GM12872 (cell line): ENCODE measurements at regions not wholly inside any gene's neighbourhood (a gene's known extent, or its start where the extent isn't known, plus 50 kb on each side); places are given as distances from the start of the nearest gene placed in this dataset.

Source experiments
- TF ChIP-seq, protein P1 (sequence below): IDR thresholded peaks from 3 replicates; pipeline ENCODE4 v1.5.1; 2011; ENCODE audit warnings: low read depth, mild to moderate bottlenecking, low read length, moderate library complexity; ENCODE audit not compliant: insufficient read depth

DNA sequence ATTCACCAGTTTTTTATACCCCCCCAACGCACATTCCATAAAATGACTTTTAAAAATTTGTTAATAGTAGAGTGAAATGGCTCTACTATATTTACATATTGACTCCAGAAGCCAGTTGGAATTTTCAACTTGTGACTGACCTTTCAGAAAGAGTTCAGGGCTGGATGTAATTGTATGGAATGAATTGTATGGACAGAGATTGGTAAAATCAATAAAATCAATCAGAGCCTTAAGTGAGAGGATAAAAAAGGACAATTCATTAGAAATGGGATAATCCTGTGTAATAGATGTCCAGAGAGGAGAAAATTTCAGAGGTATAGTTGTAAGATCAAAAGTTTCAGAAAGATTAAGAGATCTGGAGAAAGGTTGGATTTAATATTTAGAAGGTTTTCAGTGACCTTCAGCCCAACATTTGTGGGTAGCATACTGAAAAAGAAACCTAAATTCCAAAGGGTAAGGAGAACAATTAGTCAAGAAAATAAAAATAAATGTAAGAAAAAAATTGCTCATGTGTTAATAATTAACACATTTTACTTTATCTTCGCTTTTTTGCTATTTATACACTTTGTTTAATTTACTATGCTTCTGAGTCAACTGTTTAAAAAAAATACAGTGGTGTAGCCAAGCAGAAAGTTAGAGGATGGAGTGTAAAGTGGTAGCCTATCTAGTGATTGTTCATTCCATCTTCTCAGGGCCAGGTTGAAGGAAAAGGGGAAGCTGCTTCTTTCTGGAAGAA is 385.4 kb upstream of the TMEFF2 start:
- TF ChIP-seq, protein P1, sequence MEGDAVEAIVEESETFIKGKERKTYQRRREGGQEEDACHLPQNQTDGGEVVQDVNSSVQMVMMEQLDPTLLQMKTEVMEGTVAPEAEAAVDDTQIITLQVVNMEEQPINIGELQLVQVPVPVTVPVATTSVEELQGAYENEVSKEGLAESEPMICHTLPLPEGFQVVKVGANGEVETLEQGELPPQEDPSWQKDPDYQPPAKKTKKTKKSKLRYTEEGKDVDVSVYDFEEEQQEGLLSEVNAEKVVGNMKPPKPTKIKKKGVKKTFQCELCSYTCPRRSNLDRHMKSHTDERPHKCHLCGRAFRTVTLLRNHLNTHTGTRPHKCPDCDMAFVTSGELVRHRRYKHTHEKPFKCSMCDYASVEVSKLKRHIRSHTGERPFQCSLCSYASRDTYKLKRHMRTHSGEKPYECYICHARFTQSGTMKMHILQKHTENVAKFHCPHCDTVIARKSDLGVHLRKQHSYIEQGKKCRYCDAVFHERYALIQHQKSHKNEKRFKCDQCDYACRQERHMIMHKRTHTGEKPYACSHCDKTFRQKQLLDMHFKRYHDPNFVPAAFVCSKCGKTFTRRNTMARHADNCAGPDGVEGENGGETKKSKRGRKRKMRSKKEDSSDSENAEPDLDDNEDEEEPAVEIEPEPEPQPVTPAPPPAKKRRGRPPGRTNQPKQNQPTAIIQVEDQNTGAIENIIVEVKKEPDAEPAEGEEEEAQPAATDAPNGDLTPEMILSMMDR = no peak

DNA sequence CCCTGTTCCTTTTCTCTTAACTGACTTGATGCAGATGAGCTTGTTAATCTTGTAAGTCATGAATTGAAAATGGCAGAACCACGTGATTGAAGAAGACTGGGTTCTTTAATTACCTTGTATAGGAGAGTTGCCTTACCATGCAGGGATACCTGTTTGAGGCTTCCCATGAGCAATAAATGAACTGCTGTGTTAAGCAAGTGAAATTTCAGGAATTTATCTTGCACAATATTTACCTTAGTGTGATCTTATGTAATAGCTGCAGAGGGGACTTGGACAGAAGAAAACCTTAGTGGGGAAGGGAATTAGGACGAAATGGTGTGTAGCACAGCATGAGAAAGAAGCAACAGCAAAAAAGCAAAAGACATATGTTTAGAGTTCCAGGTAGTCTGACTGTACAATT is 384.0 kb upstream of the TMEFF2 start:
- TF ChIP-seq, protein P1 = no peak

DNA sequence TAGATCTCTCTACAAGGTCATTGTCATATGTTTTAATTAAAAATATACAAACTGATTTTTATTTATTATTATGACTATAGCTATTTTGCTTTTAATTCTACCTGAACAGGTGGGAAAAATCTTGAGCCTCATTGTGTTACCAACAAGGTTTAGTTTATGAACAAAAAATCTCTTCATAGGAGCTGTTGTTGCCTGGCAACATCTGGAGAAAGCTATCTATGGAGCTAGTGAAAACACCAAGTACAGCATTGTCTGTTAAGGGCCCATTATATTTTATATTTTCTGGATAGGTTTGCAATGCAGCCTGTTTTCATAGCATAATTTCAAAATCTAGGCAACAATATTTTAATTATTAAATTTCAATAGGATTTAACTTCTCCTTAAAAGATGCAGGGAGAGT is 383.0 kb upstream of the TMEFF2 start:
- TF ChIP-seq, protein P1 = no peak

DNA sequence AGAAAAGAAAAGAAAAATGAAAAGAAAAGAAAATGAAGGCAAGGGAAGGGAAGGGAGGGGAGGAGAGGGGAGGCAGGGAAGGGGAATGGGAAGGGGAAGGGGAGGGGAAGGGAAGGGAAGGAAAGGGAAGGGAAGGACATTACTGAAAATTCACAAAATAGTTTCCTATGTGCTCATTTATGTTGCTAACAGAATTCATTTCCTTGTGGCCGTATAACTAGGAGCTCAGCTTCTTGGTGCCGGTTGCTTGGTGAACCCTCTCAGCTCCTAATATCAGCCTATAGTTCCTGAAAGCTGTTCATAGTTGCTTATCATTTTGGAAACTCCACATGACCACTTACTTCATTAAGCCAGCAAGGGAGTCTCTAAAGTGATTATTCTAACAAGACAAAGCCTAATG is 379.8 kb upstream of the TMEFF2 start:
- TF ChIP-seq, protein P1 = no peak

DNA sequence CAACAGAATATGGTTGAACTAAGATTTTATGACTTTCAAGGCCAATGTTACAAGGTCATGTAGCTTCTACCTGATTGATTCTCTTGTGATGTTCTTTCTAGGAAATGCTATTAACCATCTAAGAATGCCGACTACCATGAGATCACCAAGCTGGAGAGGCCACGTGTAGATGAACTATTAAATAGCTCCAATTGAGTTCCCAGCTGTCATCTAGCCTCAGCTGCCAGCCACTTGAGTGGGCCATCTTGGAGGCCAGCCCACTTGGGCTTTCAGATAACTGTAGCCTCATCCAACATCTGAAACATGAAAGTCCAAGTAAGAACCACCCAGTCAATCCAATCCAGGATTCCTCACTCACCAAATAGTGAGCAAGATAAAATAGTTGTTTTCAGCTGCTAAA is 376.9 kb upstream of the TMEFF2 start:
- TF ChIP-seq, protein P1 = no peak

DNA sequence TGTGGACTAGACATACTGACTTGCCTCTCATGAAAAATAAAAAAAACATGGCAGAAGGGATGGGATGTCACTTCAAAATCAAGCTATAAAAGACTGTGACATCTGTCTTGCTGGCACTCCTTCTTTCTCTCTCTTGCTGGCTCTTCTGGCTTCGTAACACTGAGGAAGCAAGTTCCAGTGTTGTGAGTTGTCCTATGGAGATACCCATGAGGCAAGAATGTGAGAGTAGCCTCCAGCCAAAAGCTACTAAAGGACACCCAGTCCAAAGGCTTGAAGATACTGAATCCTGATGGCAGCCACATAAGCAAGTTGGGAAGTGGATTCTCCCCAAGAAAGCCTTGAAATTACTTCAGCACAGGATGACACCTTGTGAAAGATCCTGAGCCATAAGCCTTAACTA is 376.1 kb upstream of the TMEFF2 start:
- TF ChIP-seq, protein P1 = no peak

DNA sequence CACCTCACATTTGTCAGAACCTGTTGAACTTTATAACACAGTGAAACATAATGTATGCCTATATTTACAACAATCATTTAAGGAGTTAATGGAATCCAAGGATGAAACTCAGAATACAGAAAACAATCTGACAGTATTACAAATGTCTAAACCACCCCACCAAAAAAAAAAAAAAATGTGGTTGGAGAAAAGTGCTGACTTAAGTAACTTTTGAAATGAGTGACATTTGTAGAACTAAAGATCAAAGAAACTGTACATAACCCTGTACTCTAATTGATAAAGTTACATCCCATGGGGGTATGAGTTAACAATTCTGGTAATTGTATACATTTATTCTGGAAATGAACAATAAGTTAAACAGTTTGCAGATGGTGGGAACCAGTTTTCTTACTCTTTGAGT is 372.1 kb upstream of the TMEFF2 start:
- TF ChIP-seq, protein P1 = no peak
